GM18517 (cell line): ENCODE measurements at regions not wholly inside any gene's neighbourhood (a gene's known extent, or its start where the extent isn't known, plus 50 kb on each side); places are given as distances from the start of the nearest gene placed in this dataset.

Source experiments
- ATAC-seq: cut with Tn5 transposase; IDR thresholded peaks from one replicate; pipeline ENCODE4 v1.9.1; 2021; ENCODE audit warnings: mild to moderate bottlenecking, moderate library complexity; ENCODE audit not compliant: unreplicated experiment

DNA sequence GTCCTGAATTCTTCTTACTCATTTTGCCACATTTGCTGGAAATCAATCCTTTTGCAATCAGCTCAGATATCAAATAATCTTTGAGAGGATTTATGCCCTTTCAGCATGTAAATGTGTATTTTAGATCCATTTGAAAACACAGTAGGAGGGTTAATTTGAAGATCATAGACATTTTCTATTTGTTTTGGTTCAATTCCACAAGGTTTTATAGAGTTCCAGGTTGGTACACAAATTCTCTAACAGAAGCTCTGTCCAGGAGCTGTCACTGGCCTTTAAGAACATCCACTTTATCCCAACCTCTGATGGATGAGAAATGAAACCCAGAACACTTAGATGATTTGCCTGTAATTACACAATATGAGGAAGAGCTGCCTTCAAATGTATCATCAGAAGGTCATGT is 157.3 kb upstream of the CHAC2 start:
- ATAC-seq = no peak

GRCh38 chr2:53609551-53609950 is 158.1 kb upstream of the CHAC2 start:
- ATAC-seq = no peak

DNA sequence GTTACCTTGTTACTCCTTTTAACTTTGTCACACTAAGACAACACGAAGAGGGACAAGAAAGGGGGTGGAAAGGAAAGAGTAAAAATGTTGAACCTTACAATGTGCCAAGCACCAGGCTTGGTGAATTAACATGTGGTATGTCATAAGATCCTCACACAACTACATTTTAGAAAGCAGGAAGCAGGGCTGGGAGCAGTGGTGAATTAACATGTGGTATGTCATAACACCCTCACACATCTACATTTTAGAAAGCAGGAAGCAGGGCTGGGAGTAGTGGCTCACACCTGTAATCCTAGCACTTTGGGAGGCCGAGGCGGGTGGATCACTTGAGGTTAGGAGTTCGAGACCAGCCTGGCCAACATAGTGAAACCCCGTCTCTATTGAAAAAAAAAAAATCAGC is 159.3 kb upstream of the CHAC2 start:
- no peak for ATAC-seq

- no peak for ATAC-seq
Observed at GRCh38 chr2:53600815-53601214, 166.8 kb upstream of the CHAC2 start.

DNA sequence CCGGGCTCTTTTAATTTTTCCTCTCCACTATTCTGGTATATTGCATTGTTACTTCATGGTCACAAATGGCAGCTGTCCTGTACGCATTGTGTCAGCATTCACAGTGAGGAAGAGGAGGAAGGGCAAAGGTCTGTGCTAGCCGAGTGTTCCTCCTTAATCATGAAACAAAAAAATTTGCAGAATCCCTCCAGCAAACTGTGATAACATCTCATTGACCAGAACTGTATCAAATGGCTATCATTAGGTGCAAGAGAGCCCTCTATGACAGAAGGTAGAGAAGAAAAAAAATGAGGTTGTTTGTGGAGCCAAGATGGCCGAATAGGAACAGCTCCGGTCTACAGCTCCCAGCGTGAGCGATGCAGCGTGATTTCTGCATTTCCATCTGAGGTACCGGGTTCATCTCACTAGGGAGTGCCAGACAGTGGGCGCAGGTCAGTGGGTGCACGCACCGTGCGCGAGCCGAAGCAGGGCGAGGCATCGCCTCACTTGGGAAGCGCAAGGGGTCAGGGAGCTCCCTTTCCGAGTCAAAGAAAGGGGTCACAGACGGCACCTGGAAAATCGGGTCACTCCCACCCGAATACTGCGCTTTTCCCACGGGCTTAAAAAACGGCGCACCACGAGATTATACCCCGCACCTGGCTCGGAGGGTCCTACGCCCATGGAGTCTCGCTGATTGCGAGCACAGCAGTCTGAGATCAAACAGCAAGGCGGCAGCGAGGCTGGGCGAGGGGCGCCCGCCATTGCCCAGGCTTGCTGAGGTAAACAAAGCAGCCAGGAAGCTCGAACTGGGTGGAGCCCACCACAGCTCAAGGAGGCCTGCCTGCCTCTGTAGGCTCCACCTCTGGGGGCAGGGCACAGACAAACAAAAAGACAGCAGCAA is 180.6 kb upstream of the CHAC2 start:
- ATAC-seq = peak; percentile 90

- ATAC-seq = no peak
Observed at GRCh38 chr2:53584986-53585385, 182.6 kb upstream of the CHAC2 start.

- ATAC-seq = no peak
Observed at GRCh38 chr2:53583583-53583982, 184.0 kb upstream of the CHAC2 start.

GRCh38 chr2:53582556-53582955 is 185.0 kb upstream of the CHAC2 start:
- ATAC-seq = no peak

DNA sequence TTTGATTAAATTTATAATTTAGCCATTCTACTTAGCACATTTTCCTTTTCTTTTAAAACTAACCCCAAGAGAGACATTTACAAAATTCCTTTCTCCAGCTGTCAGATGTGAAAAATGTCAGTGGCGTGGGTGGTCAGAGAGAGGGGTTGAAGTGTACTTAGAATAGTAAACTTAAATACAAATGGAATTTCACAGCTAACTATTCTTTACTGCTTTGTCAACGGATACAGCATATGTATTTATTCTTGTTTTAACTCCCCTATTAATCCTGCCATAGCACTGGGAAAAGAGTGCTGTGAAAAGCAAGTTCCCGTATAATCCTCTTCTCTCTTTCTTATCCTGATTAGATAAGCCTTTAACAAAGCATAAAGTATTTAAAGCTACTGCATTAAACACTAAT is 191.4 kb upstream of the CHAC2 start:
- ATAC-seq = no peak

DNA sequence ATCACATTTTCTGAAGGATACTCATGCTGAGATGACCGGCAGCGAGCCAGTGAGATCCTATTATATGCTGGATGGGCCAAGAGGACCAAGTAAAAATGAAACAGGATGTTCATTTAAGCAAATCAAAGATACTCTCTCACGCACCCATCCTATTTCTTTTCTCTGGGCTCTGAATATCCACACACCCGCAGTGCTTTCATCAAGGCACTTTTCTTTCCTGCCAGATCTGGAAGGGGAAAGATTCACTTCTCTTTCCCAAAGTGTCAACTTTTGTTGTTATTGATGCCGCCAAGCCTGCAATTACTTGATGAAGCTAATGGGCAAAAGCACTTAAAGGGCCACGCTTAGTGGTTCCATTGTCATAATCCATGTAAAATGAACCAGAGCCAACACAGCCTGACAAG is 191.9 kb upstream of the CHAC2 start:
- ATAC-seq = no peak

DNA sequence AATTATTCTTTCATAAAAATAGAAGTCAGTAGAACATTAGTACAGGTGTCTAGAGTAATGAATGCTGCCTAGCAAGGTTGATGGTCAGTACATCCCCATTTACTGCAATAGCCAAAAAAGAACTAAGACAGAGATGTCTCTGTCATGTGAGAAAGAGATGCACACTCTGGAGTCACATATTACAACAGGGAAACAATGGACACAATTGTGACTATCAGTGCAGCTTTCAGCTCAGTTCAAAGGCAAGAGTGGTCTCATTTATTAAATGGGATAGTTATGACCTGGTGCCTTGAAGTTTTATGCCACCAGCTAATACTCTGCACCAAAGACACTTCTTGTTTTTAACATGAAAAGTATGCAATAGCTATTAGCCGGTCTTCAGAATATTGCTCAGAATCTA is 194.9 kb upstream of the CHAC2 start:
- ATAC-seq = no peak

DNA sequence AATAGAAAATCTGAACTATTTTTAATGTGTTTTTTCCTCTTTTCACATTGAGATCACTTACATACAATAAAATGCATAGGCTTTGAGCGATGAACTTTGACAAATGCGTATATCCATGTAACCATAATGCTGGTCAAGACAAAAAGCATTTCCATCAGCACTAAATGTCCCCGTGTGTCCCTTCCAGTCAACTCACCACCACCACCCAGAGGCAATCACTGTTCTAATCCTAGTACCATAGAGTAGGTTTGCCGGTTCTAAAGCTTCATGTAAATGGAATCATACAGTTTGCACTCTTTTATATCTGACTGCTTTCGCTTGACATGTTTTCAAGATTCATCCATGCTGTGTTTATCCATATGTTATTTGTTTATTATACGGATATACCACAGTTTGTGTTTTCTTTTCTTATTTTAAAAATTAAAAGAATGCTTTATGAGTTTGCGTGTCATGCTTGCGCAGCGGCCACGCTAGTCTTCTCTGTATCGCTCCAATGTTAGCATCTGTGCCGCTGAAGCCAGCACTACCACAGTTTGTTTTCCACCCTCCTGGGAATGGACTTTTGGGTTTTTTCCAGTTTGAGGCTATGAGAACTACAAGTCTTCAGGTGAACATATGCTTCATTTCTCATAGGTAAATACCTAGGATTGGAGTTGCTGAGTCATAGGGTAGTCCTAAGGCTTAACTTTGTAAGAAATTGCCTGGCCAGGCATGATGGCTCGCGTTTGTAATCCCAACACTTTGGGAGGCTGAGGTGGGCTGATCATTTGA is 197.5 kb upstream of the CHAC2 start:
- ATAC-seq = no peak

DNA sequence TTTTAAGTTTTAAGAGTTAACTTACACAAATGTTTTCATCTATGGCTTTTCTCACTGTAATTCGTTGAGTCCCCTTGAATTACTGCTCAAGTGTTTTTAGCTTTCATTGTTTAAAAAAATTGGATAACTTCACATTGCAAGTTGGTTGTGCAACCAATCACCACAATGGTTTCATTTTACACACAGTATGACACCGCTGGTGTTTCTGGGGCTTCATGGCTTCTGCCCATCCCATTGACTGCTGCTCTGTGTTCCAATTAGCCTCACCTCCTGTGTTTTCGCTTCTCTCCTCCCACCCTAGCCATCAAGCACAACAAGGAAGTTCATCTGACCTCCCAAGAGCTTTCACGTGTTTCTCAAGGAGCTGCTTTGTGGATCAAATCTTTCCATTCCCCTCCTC is 199.1 kb upstream of the CHAC2 start:
- no peak for ATAC-seq

DNA sequence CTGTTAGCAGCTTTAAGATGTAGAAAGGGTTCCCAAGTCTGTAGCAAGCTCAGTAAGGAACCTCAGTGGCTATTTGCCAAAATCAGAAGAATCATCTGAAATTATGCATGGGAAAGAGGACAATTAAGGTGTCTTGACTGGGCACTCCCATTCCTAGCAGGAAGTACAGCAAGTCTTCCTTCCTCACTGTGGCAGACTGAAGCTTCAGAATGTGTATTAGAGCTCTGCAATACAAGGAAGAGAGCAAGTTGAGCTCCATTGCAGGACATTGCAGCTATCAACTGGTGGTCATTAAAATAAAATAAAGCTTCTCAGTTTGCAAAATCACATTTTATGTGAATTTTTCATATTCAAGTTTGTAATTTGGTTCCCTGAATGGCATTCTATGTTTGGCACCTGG is 200.5 kb upstream of the CHAC2 start:
- ATAC-seq = no peak

DNA sequence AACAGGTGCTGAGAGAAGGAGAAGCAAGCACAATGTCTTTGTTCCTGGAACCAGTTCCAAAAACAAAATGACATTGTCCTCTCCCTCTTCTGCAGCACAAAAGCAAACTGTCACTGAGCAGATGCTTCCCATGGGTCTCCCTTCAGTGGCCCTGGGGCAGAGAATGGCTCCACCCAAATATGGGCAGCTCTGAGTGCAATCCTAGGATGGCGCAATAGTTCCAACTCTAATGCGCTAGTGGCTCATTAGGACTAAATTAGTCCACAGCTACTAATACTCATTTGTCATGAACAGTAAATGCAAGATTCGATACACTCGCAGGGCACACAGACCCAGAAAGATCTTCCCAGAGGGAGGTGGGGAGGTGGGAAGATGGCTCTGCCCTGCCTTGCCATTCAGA is 205.2 kb upstream of the CHAC2 start:
- ATAC-seq = no peak

GRCh38 chr2:53561155-53561554 is 206.4 kb upstream of the CHAC2 start:
- ATAC-seq = no peak

DNA sequence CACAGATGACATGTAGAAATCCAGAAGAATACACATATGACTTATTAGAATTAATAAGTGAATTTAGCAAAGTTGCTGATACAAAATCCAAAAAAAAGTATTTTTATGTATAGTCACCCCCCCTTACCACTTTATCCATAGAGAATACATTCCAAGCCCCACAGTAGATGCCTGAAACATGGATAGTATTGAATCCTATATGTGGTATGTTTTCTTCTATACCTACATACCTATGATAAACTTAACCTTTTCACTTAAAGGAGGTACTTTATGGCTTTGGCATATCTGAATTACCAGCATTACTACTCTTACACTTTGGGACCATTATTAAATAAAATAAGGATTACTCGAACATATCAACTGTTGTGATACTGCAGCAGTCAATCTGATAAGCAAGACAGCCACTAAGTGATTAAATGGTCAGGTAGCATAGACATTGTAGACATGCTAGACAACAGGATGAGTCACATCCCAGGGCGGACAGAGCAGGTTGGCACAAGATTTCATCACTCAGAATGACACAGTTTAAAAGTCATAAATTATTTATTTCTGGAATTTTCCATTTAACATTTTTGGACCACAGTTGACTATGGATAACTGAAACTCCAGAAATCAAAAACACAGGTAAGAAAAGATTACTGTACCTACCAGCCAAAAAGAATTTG is 208.2 kb upstream of the CHAC2 start:
- no peak for ATAC-seq

DNA sequence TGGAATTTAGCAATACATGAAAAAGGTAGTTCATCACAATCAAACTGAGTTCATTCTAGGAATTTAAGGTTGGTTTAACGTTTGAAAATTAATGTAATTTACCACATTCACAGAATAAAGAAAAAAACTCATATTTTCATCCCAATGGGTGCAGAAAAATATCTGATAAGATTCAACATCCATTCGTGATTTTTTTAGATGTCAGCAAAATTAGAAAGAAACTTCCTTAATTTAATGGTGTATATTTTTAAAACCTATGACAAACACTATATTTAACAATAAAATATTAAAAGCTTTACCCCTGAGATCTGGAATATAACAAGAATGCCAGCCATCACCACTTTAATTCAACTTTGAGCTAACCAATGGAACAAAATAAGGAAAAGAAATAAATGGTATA is 208.7 kb upstream of the CHAC2 start:
- ATAC-seq = no peak

DNA sequence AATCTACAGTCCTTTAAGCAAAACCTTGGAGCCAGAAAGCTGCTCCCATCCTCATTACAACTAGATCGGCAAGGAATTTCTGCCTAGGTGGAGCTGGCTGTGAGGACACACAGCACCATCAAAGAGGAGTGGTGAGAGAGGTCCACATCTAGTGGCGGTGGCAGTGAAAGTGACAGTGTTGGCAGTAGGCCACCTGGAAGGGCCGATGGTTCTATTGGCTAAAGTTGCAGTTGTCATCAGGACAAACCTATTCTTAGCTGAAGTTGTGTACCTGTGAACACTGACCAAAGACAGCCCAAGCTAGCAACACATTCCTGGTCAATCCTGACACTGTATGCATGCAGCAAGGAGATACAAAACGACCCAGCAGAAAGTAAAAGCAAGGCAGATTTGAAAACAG is 218.1 kb upstream of the CHAC2 start:
- no peak for ATAC-seq

- ATAC-seq = no peak
Observed at GRCh38 chr2:53545604-53546003, 222.0 kb upstream of the CHAC2 start.

GRCh38 chr2:53544871-53545558 is 222.6 kb upstream of the CHAC2 start:
- no peak for ATAC-seq
